ENCODE measurements at regions not wholly inside any gene's neighbourhood (a gene's known extent, or its start where the extent isn't known, plus 50 kb on each side); places are given as distances from the start of the nearest gene placed in this dataset.
"Not testable (repeated sequence)": the region's sequence is repeated elsewhere in the genome, so short reads cannot be mapped to it uniquely, and the experiment has no call there.

DNA sequence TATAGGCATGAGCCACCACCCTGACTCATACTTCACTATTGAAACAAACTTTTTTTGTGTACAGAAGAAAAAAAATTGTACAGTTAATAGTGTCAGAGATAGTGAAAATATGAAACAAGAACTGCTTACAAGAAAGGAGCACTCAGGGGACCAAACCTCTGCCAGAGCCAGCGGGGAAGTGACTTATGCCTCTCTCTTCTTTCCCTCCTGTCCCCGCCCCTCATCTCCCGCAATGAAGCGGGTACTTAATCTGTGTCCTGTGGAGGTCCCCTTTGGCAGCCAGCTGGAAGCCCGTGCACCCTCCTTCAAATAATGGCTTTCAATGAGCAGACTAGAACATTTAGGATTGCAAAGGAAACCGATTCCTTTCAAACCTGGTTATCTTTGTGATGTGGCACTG, 51.5 kb downstream of the PPIAL4A start:
- TF ChIP-seq CTCF (conservative IDR thresholded peaks at IDR 0.05); EZH2 (IDR thresholded peaks at IDR 0.05; ENCODE audit: low read depth): not testable (repeated sequence)
